Esophagus muscularis mucosa (tissue), 4 donors: ENCODE measurements at regions not wholly inside any gene's neighbourhood (a gene's known extent, or its start where the extent isn't known, plus 50 kb on each side); places are given as distances from the start of the nearest gene placed in this dataset.

Experiments used
- DNase-seq: peaks from one replicate; pipeline ENCODE4 v3.0.0-alpha.2; 2017; ENCODE audit errors: extremely low spot score
- H3K27ac ChIP-seq, 4 donors: fragments of 200-600 bp; sonication (generic); replicated peaks in 1 of 4; 1 replicate in 3 of 4; 2 replicates in 1 of 4; pipeline ENCODE4 v1.5.1; 2016 to 2019; ENCODE audit warnings: mild to moderate bottlenecking in 1 of 4
- H3K27me3 ChIP-seq, 4 donors: fragments of 200-600 bp; sonication (generic); one replicate each; pipeline versions ENCODE4 v1.5.1 to v1.6.0; 2016 to 2019
- H3K36me3 ChIP-seq, 4 donors: fragments of 200-600 bp; sonication (generic); one replicate each; pipeline ENCODE4 v1.5.1; 2016 to 2019
- H3K4me1 ChIP-seq, 4 donors: fragments of 200-600 bp; sonication (generic); one replicate each; pipeline ENCODE4 v1.5.1; 2016 to 2019
- H3K4me3 ChIP-seq, 4 donors: fragments of 200-600 bp; sonication (generic); 1 replicate in 2 of 4; 2 replicates in 2 of 4; pipeline ENCODE4 v1.5.1; 2016 to 2019; ENCODE audit warnings: mild to moderate bottlenecking in 4 of 4, moderate library complexity in 1 of 4
- H3K9me3 ChIP-seq, 4 donors: fragments of 200-600 bp; sonication (generic); 1 replicate in 3 of 4; 2 replicates in 1 of 4; pipeline ENCODE4 v1.5.1; 2016 to 2019
- CTCF ChIP-seq, 3 experiments: fragments of 200-600 bp in 2 of 3; fragments of 450-650 bp in 1 of 3; sonication (generic) in 2 of 3; IDR thresholded peaks; one replicate each; pipeline ENCODE4 v1.5.1; 2017 to 2019; ENCODE audit warnings: antibody characterized with exemption in 3 of 3, mild to moderate bottlenecking in 2 of 3, moderate library complexity in 1 of 3
- EP300 ChIP-seq: sonication (generic); formaldehyde crosslinking; IDR thresholded peaks from one replicate; pipeline ENCODE4 v1.6.1; 2017; ENCODE audit warnings: antibody characterized with exemption
- POLR2A ChIP-seq: fragments of 450-650 bp; IDR thresholded peaks from one replicate; pipeline ENCODE4 v1.6.1; 2017; ENCODE audit warnings: antibody characterized with exemption, moderate library complexity, mild to moderate bottlenecking, low read depth
- POLR2AphosphoS5 ChIP-seq, 2 donors: sonication (generic); formaldehyde crosslinking; IDR thresholded peaks; one replicate each; pipeline ENCODE4 v1.6.1; 2017; ENCODE audit warnings: antibody characterized with exemption in 2 of 2
- WGBS: methylation state at CpG from one replicate; pipeline ENCODE4 v1.1.5; 2018; 5-methylcytosine and 5-hydroxymethylcytosine counted together
- intact Hi-C: fragments of 100-400 bp; cut with DNase I; formaldehyde crosslinking; loops from one replicate; pipeline ENCODE4 v1.15.1; 2023

- TF ChIP-seq POLR2AphosphoS5 (IDR thresholded peaks at IDR 0.05) (no peak), EP300 (no peak), CTCF (IDR thresholded peaks at IDR 0.05) (no peak), POLR2A (no peak)
- Histone ChIP-seq H3K36me3 (no peaks in the 10 kb centered on the region), H3K27me3 (no peaks in the 10 kb centered on the region), H3K27ac (no peak overlapping the region), H3K9me3 (no peaks in the 10 kb centered on the region), H3K4me3 (no peak overlapping the region), H3K4me1 (peaks cover 0 to 8% (median 4%) of the 10 kb centered on the region in 4 donors)
- intact Hi-C loops = no loop called here
- WGBS = 35% methylated on average over 1 of the region's 1 CpG
- no peak for DNase-seq
Observed at GRCh38 chr12:60257063-60257462, 661.2 kb downstream of the SLC16A7 start.

GRCh38 chr12:60259225-60259624 lies 663.4 kb downstream of the SLC16A7 start:
- intact Hi-C loops = no loop called here
- no peaks in the 10 kb centered on the region for H3K36me3 ChIP-seq
- DNase-seq = no peak
- H3K9me3 ChIP-seq = no peaks in the 10 kb centered on the region
- no peaks in the 10 kb centered on the region for H3K27me3 ChIP-seq
- H3K27ac ChIP-seq = no peak overlapping the region
- 86% methylated on average over 3 of the region's 3 CpGs for WGBS
- TF ChIP-seq CTCF (IDR thresholded peaks at IDR 0.05) = no peak
- no peak for TF ChIP-seq POLR2AphosphoS5 (IDR thresholded peaks at IDR 0.05)
- TF ChIP-seq POLR2A = no peak
- peaks cover 0 to 8% (median 4%) of the 10 kb centered on the region in 4 donors for H3K4me1 ChIP-seq
- H3K4me3 ChIP-seq = no peak overlapping the region

GRCh38 chr12:60262378-60262777 lies 666.5 kb downstream of the SLC16A7 start:
- WGBS = 75% methylated on average over 4 of the region's 4 CpGs
- Histone ChIP-seq H3K36me3 (no peaks in the 10 kb centered on the region), H3K4me3 (no peak overlapping the region), H3K27me3 (no peaks in the 10 kb centered on the region), H3K27ac (no peak overlapping the region), H3K9me3 (no peaks in the 10 kb centered on the region), H3K4me1 (peaks cover 0 to under 1% (median 0%) of the 10 kb centered on the region in 4 donors)
- DNase-seq = no peak
- intact Hi-C loops = no loop called here
- no peak for TF ChIP-seq POLR2AphosphoS5 (IDR thresholded peaks at IDR 0.05)
- no peak for TF ChIP-seq EP300
- no peak for TF ChIP-seq POLR2A
- no peak for TF ChIP-seq CTCF (IDR thresholded peaks at IDR 0.05)

- Histone ChIP-seq H3K9me3 (no peaks in the 10 kb centered on the region), H3K27ac (no peak overlapping the region), H3K36me3 (no peaks in the 10 kb centered on the region), H3K4me1 (no peaks in the 10 kb centered on the region), H3K4me3 (no peak overlapping the region), H3K27me3 (no peaks in the 10 kb centered on the region)
- intact Hi-C loops = no loop called here
- no peak for DNase-seq
- TF ChIP-seq POLR2AphosphoS5 (IDR thresholded peaks at IDR 0.05) (no peak), CTCF (IDR thresholded peaks at IDR 0.05) (no peak), POLR2A (no peak), EP300 (no peak)
Observed at GRCh38 chr12:60263161-60263560, 667.3 kb downstream of the SLC16A7 start.

- 85% methylated on average over 2 of the region's 2 CpGs for WGBS
- no peaks in the 10 kb centered on the region for H3K4me1 ChIP-seq
- intact Hi-C loops = no loop called here
Observed at GRCh38 chr12:60263836-60264493, 668.1 kb downstream of the SLC16A7 start.

More at GRCh38 chr12:60263836-60264493, 668.1 kb downstream of the SLC16A7 start:
- Histone ChIP-seq H3K36me3 (no peaks in the 10 kb centered on the region), H3K4me3 (no peak overlapping the region), H3K9me3 (no peaks in the 10 kb centered on the region), H3K27ac (no peak overlapping the region), H3K27me3 (no peaks in the 10 kb centered on the region)
- no peak for DNase-seq
- TF ChIP-seq POLR2AphosphoS5 (IDR thresholded peaks at IDR 0.05) = no peak
- TF ChIP-seq CTCF (IDR thresholded peaks at IDR 0.05) = no peak
- TF ChIP-seq POLR2A = no peak
- no peak for TF ChIP-seq EP300
